ENCODE measurements at regions not wholly inside any gene's neighbourhood (a gene's known extent, or its start where the extent isn't known, plus 50 kb on each side); places are given as distances from the start of the nearest gene placed in this dataset.

DNA sequence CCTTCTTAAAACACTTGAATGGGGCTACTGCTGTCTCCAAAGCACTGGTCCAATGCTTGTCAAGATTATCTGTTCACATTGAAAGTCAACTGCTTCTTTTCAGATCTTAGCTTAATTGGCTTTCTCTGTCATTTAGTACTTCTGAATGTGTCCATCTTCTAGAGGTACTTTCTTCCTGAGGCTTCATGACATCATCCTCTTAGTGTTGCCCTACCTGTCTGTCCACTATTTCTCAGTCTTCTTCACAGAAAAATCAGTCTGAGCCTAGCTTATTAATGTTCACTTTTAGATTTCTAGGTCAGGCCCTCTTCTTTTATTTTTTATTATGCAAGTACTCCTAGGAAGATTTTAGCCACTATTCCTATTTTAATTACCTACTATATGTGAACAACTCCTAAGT, 899.9 kb downstream of the DTWD2 start (continued):
- TF ChIP-seq, protein P1, sequence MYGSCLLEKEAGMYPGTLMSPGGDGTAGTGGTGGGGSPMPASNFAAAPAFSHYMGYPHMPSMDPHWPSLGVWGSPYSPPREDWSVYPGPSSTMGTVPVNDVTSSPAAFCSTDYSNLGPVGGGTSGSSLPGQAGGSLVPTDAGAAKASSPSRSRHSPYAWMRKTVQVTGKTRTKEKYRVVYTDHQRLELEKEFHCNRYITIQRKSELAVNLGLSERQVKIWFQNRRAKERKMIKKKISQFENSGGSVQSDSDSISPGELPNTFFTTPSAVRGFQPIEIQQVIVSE (CRISPR knock-in tag; IDR thresholded peaks at IDR 0.05; ENCODE audit: borderline replicate concordance): no peak
- no peak for TF ChIP-seq EMX1 (CRISPR knock-in tag; IDR thresholded peaks at IDR 0.05)
- no peak for TF ChIP-seq SMAD3 (CRISPR knock-in tag; IDR thresholded peaks at IDR 0.05; ENCODE audit: borderline replicate concordance)

DNA sequence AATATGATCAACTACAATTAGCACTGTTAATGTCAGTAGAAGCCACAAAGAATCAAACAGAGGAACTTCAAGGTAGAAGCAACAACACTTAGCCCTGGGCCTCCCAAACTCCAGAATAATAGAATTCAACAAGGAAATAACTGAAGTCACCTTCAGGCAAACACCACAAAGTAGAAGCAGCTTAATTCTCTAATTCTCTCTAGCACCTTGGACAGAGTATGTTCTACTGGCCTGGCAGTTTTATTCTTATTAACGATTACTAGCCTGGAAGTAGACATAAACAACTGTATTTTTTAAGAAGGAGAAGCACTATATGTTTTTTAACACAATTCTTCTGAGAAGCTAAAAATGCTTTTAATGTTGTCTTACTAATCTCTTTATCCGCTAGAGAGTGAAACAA, 911.9 kb downstream of the DTWD2 start:
- no peaks in the 10 kb centered on the region for H3K4me1 Mint-ChIP-seq
- DNase-seq (ENCODE audit: low spot score) (no peak), ATAC-seq (no peak)
- no peak overlapping the region for H3K4me3 Mint-ChIP-seq
- H3K27me3 Mint-ChIP-seq (ENCODE audit: low read depth): no peaks in the 10 kb centered on the region
- TF ChIP-seq NFYB (CRISPR knock-in tag; conservative IDR thresholded peaks at IDR 0.05; ENCODE audit: low read depth): no peak
- TF ChIP-seq, protein P2, sequence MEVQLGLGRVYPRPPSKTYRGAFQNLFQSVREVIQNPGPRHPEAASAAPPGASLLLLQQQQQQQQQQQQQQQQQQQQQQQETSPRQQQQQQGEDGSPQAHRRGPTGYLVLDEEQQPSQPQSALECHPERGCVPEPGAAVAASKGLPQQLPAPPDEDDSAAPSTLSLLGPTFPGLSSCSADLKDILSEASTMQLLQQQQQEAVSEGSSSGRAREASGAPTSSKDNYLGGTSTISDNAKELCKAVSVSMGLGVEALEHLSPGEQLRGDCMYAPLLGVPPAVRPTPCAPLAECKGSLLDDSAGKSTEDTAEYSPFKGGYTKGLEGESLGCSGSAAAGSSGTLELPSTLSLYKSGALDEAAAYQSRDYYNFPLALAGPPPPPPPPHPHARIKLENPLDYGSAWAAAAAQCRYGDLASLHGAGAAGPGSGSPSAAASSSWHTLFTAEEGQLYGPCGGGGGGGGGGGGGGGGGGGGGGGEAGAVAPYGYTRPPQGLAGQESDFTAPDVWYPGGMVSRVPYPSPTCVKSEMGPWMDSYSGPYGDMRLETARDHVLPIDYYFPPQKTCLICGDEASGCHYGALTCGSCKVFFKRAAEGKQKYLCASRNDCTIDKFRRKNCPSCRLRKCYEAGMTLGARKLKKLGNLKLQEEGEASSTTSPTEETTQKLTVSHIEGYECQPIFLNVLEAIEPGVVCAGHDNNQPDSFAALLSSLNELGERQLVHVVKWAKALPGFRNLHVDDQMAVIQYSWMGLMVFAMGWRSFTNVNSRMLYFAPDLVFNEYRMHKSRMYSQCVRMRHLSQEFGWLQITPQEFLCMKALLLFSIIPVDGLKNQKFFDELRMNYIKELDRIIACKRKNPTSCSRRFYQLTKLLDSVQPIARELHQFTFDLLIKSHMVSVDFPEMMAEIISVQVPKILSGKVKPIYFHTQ (CRISPR knock-in tag; IDR thresholded peaks at IDR 0.05): no peak
- TF ChIP-seq, protein P3, sequence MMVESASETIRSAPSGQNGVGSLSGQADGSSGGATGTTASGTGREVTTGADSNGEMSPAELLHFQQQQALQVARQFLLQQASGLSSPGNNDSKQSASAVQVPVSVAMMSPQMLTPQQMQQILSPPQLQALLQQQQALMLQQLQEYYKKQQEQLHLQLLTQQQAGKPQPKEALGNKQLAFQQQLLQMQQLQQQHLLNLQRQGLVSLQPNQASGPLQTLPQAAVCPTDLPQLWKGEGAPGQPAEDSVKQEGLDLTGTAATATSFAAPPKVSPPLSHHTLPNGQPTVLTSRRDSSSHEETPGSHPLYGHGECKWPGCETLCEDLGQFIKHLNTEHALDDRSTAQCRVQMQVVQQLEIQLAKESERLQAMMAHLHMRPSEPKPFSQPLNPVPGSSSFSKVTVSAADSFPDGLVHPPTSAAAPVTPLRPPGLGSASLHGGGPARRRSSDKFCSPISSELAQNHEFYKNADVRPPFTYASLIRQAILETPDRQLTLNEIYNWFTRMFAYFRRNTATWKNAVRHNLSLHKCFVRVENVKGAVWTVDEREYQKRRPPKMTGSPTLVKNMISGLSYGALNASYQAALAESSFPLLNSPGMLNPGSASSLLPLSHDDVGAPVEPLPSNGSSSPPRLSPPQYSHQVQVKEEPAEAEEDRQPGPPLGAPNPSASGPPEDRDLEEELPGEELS (CRISPR knock-in tag; IDR thresholded peaks at IDR 0.05): no peak
- TF ChIP-seq, protein P4, sequence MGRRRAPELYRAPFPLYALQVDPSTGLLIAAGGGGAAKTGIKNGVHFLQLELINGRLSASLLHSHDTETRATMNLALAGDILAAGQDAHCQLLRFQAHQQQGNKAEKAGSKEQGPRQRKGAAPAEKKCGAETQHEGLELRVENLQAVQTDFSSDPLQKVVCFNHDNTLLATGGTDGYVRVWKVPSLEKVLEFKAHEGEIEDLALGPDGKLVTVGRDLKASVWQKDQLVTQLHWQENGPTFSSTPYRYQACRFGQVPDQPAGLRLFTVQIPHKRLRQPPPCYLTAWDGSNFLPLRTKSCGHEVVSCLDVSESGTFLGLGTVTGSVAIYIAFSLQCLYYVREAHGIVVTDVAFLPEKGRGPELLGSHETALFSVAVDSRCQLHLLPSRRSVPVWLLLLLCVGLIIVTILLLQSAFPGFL (CRISPR knock-in tag; IDR thresholded peaks at IDR 0.05; ENCODE audit: borderline replicate concordance): no peak
- no peak for TF ChIP-seq ETV6 (CRISPR knock-in tag; IDR thresholded peaks at IDR 0.05)
- no peak for TF ChIP-seq CREB1 (CRISPR knock-in tag; IDR thresholded peaks at IDR 0.05)
- no peaks in the 10 kb centered on the region for H3K36me3 Mint-ChIP-seq
- POLR2A ChIA-PET: no interaction called here
- no peak overlapping the region for H3K27ac Mint-ChIP-seq
- peaks cover 14% of the 10 kb centered on the region for H3K9me3 Mint-ChIP-seq
- CTCF ChIA-PET: no interaction called here

DNA sequence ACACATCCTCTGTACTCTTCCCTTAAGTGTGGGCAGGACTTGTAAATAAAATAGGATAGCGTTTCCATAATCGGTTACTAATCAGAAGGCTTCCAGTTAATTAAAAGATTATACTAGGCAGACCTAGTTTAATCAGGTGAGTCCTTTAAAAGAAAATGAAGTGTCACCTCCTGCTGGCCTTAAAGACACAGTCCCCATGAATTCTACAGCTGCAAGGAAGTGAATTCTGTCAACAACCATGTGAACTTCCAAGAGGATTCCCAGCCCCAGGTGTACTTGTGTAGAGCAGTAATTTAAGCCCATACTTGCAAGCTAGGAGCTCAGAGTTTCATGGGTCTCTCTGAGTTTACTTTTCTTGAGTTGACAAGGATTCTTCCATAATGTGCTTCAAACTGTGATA, 918.3 kb downstream of the DTWD2 start:
- Mint-ChIP-seq H3K36me3 (no peaks in the 10 kb centered on the region), H3K27me3 (ENCODE audit: low read depth) (no peaks in the 10 kb centered on the region), H3K27ac (no peak overlapping the region), H3K9me3 (no peaks in the 10 kb centered on the region), H3K4me3 (no peak overlapping the region), H3K4me1 (no peaks in the 10 kb centered on the region; the same call in 1 of the 2 replicates)
- DNase-seq (ENCODE audit: low spot score) (no peak), ATAC-seq (0 out of 2 replicates have a peak, but pooled peaks have one; percentile 39)
- TF ChIP-seq, protein P5, sequence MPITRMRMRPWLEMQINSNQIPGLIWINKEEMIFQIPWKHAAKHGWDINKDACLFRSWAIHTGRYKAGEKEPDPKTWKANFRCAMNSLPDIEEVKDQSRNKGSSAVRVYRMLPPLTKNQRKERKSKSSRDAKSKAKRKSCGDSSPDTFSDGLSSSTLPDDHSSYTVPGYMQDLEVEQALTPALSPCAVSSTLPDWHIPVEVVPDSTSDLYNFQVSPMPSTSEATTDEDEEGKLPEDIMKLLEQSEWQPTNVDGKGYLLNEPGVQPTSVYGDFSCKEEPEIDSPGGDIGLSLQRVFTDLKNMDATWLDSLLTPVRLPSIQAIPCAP (CRISPR knock-in tag; IDR thresholded peaks at IDR 0.05): no peak
- no peak for TF ChIP-seq TP53 (CRISPR knock-in tag; IDR thresholded peaks at IDR 0.05)
- TF ChIP-seq NR2C2 (CRISPR knock-in tag; IDR thresholded peaks at IDR 0.05): no peak
- TF ChIP-seq FOXP1 (CRISPR knock-in tag; IDR thresholded peaks at IDR 0.05; ENCODE audit: borderline replicate concordance): no peak
- no peak for TF ChIP-seq GTF2I (CRISPR knock-in tag; conservative IDR thresholded peaks at IDR 0.05)
- no peak for TF ChIP-seq NR1H2 (CRISPR knock-in tag; IDR thresholded peaks at IDR 0.05)
- TF ChIP-seq, protein P6, sequence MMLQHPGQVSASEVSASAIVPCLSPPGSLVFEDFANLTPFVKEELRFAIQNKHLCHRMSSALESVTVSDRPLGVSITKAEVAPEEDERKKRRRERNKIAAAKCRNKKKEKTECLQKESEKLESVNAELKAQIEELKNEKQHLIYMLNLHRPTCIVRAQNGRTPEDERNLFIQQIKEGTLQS (CRISPR knock-in tag; conservative IDR thresholded peaks at IDR 0.05): no peak
- no peak for TF ChIP-seq FOXK1 (CRISPR knock-in tag; IDR thresholded peaks at IDR 0.05)
- no peak for TF ChIP-seq FOXJ3 (CRISPR knock-in tag; IDR thresholded peaks at IDR 0.05; ENCODE audit: borderline replicate concordance)
- no peak for TF ChIP-seq CREB1 (CRISPR knock-in tag; IDR thresholded peaks at IDR 0.05)
- no peak for TF ChIP-seq MYBL2 (CRISPR knock-in tag; IDR thresholded peaks at IDR 0.05)
- no peak for TF ChIP-seq ZNF416 (CRISPR knock-in tag; IDR thresholded peaks at IDR 0.05)
- TF ChIP-seq, protein P7, sequence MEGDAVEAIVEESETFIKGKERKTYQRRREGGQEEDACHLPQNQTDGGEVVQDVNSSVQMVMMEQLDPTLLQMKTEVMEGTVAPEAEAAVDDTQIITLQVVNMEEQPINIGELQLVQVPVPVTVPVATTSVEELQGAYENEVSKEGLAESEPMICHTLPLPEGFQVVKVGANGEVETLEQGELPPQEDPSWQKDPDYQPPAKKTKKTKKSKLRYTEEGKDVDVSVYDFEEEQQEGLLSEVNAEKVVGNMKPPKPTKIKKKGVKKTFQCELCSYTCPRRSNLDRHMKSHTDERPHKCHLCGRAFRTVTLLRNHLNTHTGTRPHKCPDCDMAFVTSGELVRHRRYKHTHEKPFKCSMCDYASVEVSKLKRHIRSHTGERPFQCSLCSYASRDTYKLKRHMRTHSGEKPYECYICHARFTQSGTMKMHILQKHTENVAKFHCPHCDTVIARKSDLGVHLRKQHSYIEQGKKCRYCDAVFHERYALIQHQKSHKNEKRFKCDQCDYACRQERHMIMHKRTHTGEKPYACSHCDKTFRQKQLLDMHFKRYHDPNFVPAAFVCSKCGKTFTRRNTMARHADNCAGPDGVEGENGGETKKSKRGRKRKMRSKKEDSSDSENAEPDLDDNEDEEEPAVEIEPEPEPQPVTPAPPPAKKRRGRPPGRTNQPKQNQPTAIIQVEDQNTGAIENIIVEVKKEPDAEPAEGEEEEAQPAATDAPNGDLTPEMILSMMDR (IDR thresholded peaks at IDR 0.05): no peak
- TF ChIP-seq, protein P8, sequence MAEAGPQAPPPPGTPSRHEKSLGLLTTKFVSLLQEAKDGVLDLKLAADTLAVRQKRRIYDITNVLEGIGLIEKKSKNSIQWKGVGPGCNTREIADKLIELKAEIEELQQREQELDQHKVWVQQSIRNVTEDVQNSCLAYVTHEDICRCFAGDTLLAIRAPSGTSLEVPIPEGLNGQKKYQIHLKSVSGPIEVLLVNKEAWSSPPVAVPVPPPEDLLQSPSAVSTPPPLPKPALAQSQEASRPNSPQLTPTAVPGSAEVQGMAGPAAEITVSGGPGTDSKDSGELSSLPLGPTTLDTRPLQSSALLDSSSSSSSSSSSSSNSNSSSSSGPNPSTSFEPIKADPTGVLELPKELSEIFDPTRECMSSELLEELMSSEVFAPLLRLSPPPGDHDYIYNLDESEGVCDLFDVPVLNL (CRISPR knock-in tag; IDR thresholded peaks at IDR 0.05; ENCODE audit: borderline replicate concordance, low read depth): no peak
- TF ChIP-seq, protein P9, sequence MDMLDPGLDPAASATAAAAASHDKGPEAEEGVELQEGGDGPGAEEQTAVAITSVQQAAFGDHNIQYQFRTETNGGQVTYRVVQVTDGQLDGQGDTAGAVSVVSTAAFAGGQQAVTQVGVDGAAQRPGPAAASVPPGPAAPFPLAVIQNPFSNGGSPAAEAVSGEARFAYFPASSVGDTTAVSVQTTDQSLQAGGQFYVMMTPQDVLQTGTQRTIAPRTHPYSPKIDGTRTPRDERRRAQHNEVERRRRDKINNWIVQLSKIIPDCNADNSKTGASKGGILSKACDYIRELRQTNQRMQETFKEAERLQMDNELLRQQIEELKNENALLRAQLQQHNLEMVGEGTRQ (CRISPR knock-in tag; IDR thresholded peaks at IDR 0.05): no peak
- ChIA-PET CTCF (interaction anchor here (2.2 kb wide), 1 partner anchor 615 kb away, joined by 8 read pairs; no protein-coding TSS in a partner anchor), POLR2A (no interaction called here)
